KOPT-K1 (cell line): ENCODE measurements at regions not wholly inside any gene's neighbourhood (a gene's known extent, or its start where the extent isn't known, plus 50 kb on each side); places are given as distances from the start of the nearest gene placed in this dataset.
"Not testable (repeated sequence)": the region's sequence is repeated elsewhere in the genome, so short reads cannot be mapped to it uniquely, and the experiment has no call there.

ENCODE experiments used
- H3K27ac ChIP-seq: fragments of 200-600 bp; sonication (generic); 2 replicates; pipeline ENCODE4 v1.5.1; 2016; ENCODE audit warnings: antibody characterized with exemption, mild to moderate bottlenecking, low read depth, low read length; ENCODE audit not compliant: poor library complexity, severe bottlenecking
- H3K36me3 ChIP-seq: fragments of 200-600 bp; sonication (generic); 2 replicates; pipeline ENCODE4 v1.5.1; 2017; ENCODE audit warnings: antibody characterized with exemption, mild to moderate bottlenecking, low read length, moderate library complexity; ENCODE audit not compliant: insufficient read depth
- H3K9me3 ChIP-seq: fragments of 200-600 bp; sonication (generic); 2 replicates; pipeline ENCODE4 v1.5.1; 2017; ENCODE audit warnings: antibody characterized with exemption, low read length, mild to moderate bottlenecking; ENCODE audit not compliant: insufficient read depth, poor library complexity, severe bottlenecking

DNA sequence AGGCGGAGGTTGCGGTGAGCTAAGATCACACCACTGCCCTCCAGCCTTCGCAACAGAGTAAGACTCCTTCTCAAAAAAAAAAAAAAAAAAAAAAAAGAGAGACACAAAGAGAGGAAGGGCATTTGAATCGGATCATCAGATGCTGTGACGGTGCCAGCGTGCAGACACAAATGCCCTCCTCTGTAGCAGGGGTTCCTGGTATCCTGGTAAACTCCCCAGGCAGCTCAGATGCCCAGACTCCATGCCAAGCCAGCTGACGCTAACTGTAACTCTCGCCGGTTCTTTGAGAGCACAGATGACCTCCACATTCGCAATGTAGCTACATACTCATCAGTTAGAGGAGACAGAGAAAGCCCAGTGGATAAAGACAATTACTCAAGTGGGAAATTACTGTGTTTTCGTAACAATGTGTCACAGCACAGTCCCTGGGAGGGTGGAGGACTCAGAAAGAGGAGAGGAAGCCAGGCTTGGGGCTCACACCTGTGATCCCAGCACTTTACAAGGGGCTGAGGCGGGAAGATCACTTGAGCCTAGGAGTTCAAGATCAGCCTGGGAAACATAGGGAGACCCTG lies 153.1 kb downstream of the BRD1 start:
- no peaks in the 10 kb centered on the region for H3K36me3 ChIP-seq
- no peaks in the 10 kb centered on the region for H3K9me3 ChIP-seq
- no peak overlapping the region for H3K27ac ChIP-seq

DNA sequence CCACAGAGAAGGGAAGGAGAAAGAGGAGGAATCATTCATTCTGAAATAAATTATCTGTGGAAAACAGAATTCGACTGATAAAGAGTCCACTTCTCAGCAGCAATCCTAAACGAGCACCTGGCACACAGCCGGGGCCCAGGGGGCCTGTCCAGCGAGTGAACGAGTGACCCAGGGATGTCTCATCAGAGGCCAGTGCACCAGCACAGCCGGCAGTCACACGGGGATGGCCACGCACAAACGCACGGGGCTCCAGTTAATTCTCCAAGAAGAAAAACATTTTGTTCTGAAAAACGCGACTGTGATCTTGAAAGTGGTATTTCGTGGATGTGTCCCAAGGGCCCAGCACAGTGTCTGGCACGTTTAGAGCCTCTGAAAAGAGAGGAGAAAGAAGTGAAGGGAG lies 154.6 kb downstream of the BRD1 start:
- no peak overlapping the region for H3K27ac ChIP-seq
- no peaks in the 10 kb centered on the region for H3K9me3 ChIP-seq

DNA sequence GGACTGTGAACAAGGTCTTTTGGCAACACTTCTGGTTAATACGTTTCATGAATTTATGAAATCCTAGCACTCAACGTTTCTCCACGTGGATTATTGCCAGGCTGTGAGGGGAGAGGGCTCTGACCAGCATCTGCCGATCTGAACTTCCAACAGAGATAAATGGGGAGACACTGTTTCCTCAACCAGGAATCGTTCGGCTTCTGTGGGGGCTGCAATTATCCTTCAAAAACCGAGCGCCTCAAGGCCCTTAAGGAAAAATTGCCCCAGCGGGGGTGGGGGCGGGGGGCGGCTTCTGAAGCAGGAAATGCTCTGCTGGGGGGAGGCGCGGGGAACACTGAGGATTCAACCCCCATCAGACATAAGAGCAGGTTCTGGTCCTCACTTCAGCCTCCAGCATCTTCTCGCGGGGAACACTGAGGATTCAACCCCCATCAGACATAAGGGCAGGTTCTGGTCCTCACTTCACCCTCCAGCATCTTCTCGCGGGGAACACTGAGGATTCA lies 155.6 kb downstream of the BRD1 start:
- Histone ChIP-seq H3K27ac (no peak overlapping the region), H3K36me3 (no peaks in the 10 kb centered on the region), H3K9me3 (no peaks in the 10 kb centered on the region)

More for the DNA sequence above, 154.6 kb downstream of the BRD1 start:
- no peaks in the 10 kb centered on the region for H3K36me3 ChIP-seq

DNA sequence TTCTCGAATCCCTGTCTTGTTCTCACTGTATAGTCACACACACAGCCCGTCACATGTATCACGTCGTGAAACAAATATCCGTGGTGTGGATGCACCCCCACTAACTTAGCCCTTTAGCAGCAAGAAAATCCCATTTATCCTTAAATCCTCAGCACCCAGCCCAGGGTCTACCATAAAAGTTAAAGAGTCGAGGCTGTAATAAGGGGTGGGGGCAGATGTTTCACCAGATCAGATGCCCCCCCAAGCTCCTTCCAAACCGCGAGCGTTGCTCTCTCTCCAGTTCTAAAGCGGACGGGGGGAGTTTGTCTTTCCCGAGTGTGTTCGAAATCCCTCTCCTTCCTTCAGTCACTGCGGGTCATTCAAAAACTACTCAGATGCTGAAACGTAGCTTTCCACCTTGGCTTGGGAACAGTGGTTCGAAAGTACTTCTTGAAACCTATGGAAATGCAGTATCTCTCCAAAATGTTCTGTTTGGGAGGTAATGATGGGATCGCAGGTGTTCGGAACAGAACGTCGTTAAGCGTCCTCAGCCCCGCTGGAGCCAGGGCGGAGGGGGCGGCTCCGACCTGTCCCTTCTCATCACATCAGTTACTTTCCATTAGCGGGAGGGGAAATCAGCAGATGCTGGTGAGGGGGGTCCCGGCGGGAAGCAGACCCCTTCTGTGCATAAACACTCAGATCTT lies 156.2 kb downstream of the BRD1 start:
- H3K9me3 ChIP-seq: no peaks in the 10 kb centered on the region

DNA sequence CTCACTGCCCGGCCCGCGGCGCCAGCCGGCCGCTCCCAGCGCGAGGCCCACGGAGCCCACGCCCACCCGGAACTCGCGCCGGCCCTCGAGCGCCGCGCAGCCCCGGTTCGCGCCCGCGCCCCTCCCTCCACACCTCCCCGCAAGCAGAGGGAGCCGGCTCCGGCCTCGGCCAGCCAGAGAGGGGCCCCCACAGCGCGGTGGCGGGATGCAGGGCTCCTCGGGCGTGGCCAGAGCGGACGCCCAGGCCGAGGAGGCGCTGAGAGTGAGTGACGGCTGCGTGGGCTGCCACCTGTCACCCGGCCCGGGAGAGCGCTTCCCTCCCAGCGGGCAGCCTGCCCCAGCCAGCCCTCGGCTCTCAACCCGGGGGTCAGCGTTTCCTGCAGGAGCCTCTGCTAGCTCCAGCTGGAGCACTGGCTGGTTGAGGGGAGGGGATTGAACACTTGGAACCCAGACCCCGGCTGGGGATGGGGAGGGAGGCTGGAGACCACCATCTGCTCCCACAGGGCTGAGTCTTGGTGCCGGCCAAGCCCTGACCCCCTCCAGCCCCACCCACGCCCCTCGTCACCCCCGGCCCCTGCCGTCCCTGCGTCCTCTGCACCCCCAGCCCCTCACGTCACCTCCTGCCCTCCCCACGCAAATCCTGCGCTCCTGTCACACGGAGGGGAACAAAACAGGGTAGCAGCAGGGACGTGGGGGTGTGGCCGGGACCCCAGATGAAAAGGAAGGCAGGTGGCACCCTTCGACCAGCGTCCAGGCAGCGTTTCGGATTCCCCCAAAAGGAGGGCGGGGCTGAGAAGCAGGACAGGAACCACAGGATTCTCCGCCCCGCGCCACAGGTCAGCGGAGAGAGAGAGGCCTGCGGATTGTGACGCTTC lies 157.0 kb downstream of the BRD1 start:
- Histone ChIP-seq H3K27ac (no peak overlapping the region), H3K36me3 (no peaks in the 10 kb centered on the region), H3K9me3 (no peaks in the 10 kb centered on the region)

More for the DNA sequence above, 156.2 kb downstream of the BRD1 start:
- no peaks in the 10 kb centered on the region for H3K36me3 ChIP-seq
- H3K27ac ChIP-seq: no peak overlapping the region

DNA sequence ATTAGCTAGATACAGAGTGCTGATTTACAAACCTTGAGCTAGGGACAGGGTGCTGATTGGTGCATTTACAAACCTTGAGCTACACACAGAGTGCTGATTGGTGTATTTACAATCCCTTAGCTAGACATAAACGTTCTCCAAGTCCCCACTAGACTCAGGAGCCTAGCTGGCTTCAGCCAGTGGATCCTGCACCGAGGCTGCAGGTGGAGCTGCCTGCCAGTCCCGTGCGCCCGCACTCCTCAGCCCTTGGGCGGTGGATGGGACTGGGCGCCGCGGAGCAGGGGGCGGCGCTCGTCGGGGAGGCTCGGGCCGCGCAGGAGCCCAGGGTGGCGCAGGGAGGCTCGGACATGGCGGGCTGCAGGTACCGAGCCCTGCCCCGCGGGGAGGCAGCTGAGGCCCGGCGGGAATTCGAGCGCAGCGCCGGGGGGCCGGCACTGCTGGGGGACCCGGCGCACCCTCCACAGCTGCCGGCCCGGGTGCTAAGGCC lies 157.7 kb downstream of the BRD1 start:
- not testable (repeated sequence) for H3K27ac ChIP-seq, H3K36me3 ChIP-seq, H3K9me3 ChIP-seq

DNA sequence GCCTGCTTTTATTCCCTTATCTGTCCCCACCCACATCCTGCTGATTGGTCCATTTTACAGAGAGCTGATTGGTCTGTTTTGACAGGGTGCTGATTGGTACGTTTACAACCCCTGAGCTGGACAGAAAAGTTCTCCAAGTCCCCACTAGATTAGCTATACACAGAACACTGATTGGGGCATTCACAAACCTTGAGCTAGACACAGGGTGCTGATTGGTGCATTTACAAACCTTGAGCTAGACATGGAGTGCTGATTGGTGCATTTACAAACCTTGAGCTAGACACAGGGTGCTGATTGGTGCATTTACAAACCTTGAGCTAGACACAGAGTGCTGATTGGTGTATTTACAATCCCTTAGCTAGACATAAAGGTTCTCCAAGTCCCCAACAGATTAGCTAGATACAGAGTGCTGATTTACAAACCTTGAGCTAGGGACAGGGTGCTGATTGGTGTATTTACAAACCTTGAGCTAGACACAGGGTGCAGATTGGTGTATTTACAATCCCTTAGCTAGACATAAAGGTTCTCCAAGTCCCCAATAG lies 158.2 kb downstream of the BRD1 start:
- H3K27ac ChIP-seq, H3K36me3 ChIP-seq, H3K9me3 ChIP-seq: not testable (repeated sequence)

DNA sequence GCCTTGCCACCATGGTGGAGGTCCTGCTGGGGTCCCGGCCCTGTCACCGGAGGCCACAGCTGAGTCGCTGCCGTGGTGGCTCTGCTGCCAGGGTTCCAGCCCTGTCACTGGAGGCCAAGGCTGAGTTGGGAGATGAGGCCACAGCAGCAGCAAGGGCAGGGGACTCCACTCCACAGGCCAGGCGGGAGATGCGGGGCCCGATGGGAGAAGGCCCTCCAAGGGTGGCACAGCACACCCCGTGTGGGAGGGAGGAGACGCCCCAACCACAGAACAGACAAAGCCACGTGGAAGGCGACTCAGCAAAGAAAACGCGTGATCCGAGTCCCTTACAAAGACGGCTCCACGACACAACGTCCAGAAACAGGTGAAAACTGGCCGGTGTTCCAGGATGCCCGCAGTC lies 159.3 kb downstream of the BRD1 start:
- H3K27ac ChIP-seq: no peak overlapping the region
- no peaks in the 10 kb centered on the region for H3K9me3 ChIP-seq
- no peaks in the 10 kb centered on the region for H3K36me3 ChIP-seq

DNA sequence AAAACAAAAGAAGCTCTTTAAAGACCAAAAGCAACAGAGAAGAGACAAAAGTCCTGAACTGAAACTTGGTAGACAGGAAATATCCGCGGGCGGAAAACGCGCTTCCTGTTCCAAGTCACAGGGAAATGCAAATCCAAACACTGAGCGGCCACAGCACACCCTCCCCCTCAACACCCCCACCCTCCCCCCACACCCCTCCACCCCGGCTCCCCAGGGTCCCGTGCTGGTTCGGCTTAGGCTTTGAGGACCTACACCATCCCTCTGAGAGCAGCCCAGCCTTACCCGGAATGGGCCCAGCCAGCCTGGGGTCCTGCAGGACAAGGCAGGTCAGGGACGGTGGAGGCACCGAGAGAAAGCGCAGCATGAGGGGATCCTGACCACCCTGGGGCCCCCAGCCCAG lies 160.4 kb downstream of the BRD1 start:
- Histone ChIP-seq H3K36me3 (no peaks in the 10 kb centered on the region), H3K27ac (no peak overlapping the region), H3K9me3 (no peaks in the 10 kb centered on the region)

DNA sequence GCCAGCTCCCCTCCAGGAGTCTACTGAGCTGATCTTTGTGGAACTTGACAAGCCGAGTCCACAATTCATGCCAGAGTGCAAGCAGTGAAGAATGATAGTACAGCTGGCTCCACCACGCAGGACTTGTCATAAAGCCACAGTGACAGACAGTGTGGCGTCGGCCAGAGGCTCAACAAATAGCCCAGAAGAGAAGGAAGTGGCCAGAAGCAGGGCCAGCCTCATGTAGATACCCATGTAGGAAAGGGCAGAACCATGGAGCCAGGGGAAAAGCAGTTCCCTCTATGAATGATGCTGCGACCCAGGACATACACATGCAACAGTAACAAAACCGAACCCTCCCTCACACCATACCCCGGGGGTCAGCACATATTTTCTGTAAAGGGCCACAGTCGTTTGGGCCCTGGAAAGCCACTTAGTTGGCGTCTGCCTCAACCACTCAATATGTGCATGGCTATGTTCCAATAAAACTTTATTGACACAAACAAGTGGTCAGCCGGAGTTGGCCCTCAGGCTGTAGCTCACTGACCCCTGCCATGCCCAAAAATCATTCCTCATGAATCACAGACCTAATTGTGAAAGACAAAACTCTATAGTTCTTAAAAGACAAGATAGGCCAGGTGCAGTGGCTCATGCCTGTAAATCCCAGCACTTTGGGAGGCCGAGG lies 161.4 kb downstream of the BRD1 start:
- Histone ChIP-seq H3K36me3 (no peaks in the 10 kb centered on the region), H3K9me3 (no peaks in the 10 kb centered on the region), H3K27ac (no peak overlapping the region)

DNA sequence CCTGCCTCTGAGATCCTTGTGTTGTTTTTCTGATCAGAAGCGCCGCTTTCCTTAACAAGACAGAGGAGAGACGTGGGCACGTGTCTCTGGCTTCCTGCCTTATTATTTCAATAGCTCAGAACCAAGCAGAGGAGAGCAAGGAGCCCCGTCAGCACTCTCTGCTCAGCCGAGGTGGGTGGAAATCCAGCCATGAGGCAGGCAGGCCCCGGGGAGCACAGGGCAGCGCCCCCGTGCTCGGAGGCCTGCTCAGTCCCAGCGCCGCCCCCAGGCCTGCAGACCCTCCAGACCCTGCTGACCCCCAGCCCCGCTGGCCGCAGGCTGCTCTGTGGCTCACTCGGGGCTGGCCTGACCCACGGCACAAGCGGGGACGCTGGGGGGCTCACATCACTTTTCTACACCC lies 162.8 kb downstream of the BRD1 start:
- Histone ChIP-seq H3K9me3 (no peaks in the 10 kb centered on the region), H3K27ac (no peak overlapping the region), H3K36me3 (no peaks in the 10 kb centered on the region)

DNA sequence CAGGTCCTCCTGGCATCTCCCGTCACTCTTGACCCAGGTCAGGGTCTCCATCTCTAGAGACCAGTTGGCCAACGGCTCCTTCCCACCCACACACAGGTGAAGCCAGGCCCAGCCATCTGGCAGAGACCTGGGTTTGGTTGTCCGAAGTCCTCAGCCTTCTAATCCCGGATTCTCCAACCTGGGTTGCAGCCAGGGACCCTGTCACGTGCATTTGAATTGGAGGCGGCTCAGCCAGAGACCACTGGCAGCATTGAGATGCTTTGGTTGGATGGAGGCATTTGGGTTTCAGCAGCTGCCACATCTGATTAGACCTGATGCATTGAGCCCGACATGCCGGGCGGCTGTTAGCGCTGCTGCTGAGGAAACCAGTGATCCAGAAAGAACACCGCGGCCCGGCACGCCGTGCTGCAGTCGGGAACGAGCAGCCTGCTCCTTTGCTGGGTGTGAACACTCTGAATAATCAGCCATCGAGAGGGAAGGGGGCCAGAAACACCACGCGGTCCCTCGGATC lies 163.2 kb downstream of the BRD1 start:
- H3K36me3 ChIP-seq: no peaks in the 10 kb centered on the region
- no peak overlapping the region for H3K27ac ChIP-seq
- H3K9me3 ChIP-seq: no peaks in the 10 kb centered on the region

DNA sequence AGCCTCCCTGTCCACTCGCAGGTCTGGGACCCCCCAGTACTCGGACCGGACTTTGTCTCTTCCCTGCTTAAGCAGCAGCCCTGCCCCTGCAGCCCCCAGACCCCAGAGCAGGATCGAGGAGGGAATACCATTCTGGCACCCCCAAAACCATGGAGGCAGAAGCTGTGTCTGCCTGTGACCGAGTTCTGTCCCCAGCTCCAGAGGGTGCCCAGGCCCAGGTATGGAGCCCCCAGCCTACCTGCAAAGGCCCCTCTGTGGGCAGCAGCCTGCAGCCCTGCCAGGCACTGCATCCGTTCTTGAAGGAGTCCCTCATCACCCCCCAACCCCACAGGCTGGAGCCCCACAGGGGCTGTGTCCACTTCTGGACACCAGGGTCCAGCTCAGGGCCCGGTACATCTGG lies 163.8 kb downstream of the BRD1 start:
- Histone ChIP-seq H3K36me3 (no peaks in the 10 kb centered on the region), H3K9me3 (no peaks in the 10 kb centered on the region), H3K27ac (no peak overlapping the region)

DNA sequence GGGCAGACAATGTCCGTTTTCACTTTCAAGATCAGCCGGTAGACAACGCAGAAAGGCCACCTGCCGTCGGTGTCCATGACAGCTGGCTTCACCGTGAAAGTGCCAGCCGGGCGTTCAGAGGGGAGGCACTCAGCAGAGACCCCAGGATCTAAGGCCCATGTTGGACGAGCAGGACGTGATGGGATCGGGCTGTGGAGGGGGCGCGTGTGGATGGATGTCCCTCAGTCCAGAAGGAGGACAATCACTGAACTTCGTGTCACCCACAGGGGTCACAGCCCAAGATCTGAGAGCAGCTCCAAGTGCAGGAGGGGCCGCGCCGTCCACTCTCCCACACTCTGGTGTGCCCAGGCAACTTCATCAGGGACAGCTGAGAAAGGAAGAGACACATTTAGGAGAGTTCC lies 164.4 kb downstream of the BRD1 start:
- no peak overlapping the region for H3K27ac ChIP-seq
- H3K36me3 ChIP-seq: no peaks in the 10 kb centered on the region
- H3K9me3 ChIP-seq: no peaks in the 10 kb centered on the region
